Thyroid gland (tissue), 4 donors: ENCODE measurements at regions not wholly inside any gene's neighbourhood (a gene's known extent, or its start where the extent isn't known, plus 50 kb on each side); places are given as distances from the start of the nearest gene placed in this dataset.

Experiments
- POLR2A ChIP-seq, 2 donors: fragments of 450-650 bp; IDR thresholded peaks; one replicate each; pipeline ENCODE4 v1.6.1; 2017; ENCODE audit warnings: antibody characterized with exemption in 2 of 2, mild to moderate bottlenecking in 2 of 2, moderate library complexity in 1 of 2
- TF ChIP-seq, protein P1 (sequence below), 6 experiments: fragments of 200-600 bp in 3 of 6; fragments of 450-650 bp in 3 of 6; sonication (generic) in 3 of 6; IDR thresholded peaks; one replicate each; pipeline ENCODE4 v1.5.1; 2016 to 2019; ENCODE audit warnings: antibody characterized with exemption in 6 of 6, mild to moderate bottlenecking in 2 of 6, inconsistent platforms in 1 of 6, moderate library complexity in 1 of 6

DNA sequence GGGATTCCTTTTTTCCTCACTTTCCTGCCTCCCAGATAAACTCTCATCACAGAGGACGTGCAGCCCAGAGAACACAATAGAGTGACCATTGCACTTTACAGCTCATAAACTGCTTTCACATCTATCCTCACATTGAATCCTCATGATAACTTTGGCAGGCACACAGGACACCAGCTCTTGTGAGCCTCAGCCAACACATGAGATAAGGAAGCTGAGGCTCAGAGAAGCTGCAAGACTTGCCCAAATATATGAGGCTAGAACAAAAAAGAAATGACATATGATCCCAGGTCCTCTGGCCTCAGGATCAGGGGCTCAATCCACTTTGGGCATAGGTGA lies 85.0 kb upstream of the CPEB2 start:
- TF ChIP-seq, protein P1, sequence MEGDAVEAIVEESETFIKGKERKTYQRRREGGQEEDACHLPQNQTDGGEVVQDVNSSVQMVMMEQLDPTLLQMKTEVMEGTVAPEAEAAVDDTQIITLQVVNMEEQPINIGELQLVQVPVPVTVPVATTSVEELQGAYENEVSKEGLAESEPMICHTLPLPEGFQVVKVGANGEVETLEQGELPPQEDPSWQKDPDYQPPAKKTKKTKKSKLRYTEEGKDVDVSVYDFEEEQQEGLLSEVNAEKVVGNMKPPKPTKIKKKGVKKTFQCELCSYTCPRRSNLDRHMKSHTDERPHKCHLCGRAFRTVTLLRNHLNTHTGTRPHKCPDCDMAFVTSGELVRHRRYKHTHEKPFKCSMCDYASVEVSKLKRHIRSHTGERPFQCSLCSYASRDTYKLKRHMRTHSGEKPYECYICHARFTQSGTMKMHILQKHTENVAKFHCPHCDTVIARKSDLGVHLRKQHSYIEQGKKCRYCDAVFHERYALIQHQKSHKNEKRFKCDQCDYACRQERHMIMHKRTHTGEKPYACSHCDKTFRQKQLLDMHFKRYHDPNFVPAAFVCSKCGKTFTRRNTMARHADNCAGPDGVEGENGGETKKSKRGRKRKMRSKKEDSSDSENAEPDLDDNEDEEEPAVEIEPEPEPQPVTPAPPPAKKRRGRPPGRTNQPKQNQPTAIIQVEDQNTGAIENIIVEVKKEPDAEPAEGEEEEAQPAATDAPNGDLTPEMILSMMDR (IDR thresholded peaks at IDR 0.05): no peak
- no peak for TF ChIP-seq POLR2A (IDR thresholded peaks at IDR 0.05)
